ENCODE measurements at regions not wholly inside any gene's neighbourhood (a gene's known extent, or its start where the extent isn't known, plus 50 kb on each side); places are given as distances from the start of the nearest gene placed in this dataset.

GRCh38 chr20:57943950-57944349 lies 234.1 kb upstream of the PMEPA1 start:
- Histone ChIP-seq H3K36me3 (ENCODE audit: control insufficient read depth, insufficient read depth, low read length) (no peaks in the 10 kb centered on the region), H3K27me3 (replicated peaks; ENCODE audit: control insufficient read depth, insufficient read depth, low read length) (no peaks in the 10 kb centered on the region), H3K9me3 (peaks cover 6% of the 10 kb centered on the region; the same call in 1 of the 2 replicates), H3K4me1 (no peaks in the 10 kb centered on the region), H3K4me3 (ENCODE audit: low read depth, low read length) (no peak overlapping the region)
- Mint-ChIP-seq H3K9me3 (ENCODE audit: unreplicated experiment) (peaks cover 8% of the 10 kb centered on the region), H3K4me1 (ENCODE audit: low read depth, unreplicated experiment) (no peaks in the 10 kb centered on the region), H3K27ac (ENCODE audit: unreplicated experiment) (no peak overlapping the region), H3K36me3 (ENCODE audit: insufficient read depth, unreplicated experiment) (no peaks in the 10 kb centered on the region), H3K4me3 (ENCODE audit: unreplicated experiment) (no peak overlapping the region), H3K27me3 (ENCODE audit: insufficient read depth, unreplicated experiment) (peaks cover 4% of the 10 kb centered on the region)
- ChIA-PET CTCF (interaction anchor here (0.8 kb wide), 1 partner anchor 235 kb away, joined by 3 read pairs; no protein-coding TSS in a partner anchor), POLR2A (no interaction called here)
- intact Hi-C loops (cut with micrococcal nuclease; ENCODE audit: unreplicated experiment), result no loop called here
- no peak for DNase-seq
- TF ChIP-seq CTCF (IDR thresholded peaks at IDR 0.05; ENCODE audit: insufficient read depth in 1 of 2, low read depth in 1 of 2, low read length in 1 of 2, severe bottlenecking in 1 of 2, unreplicated experiment in 1 of 2), result no peak
- no TSS peak for BruUV-seq (replicated peaks)

- Mint-ChIP-seq H3K36me3 (ENCODE audit: insufficient read depth, unreplicated experiment) (no peaks in the 10 kb centered on the region), H3K4me1 (ENCODE audit: low read depth, unreplicated experiment) (no peaks in the 10 kb centered on the region)
- BruUV-seq (replicated peaks), result no TSS peak
Measured at GRCh38 chr20:57943291-57943690, 233.5 kb upstream of the PMEPA1 start.

GRCh38 chr20:57941604-57942381 lies 232.0 kb upstream of the PMEPA1 start:
- POLR2A ChIA-PET, result no interaction called here

More at GRCh38 chr20:57943291-57943690, 233.5 kb upstream of the PMEPA1 start:
- Histone ChIP-seq H3K4me1 (no peaks in the 10 kb centered on the region), H3K4me3 (ENCODE audit: low read depth, low read length) (no peak overlapping the region), H3K27me3 (replicated peaks; ENCODE audit: control insufficient read depth, insufficient read depth, low read length) (no peaks in the 10 kb centered on the region), H3K36me3 (ENCODE audit: control insufficient read depth, insufficient read depth, low read length) (no peaks in the 10 kb centered on the region), H3K9me3 (peaks cover 6% of the 10 kb centered on the region; the same call in 1 of the 2 replicates)
- no peak for TF ChIP-seq CTCF (IDR thresholded peaks at IDR 0.05; ENCODE audit: insufficient read depth in 1 of 2, low read depth in 1 of 2, low read length in 1 of 2, severe bottlenecking in 1 of 2, unreplicated experiment in 1 of 2)
- H3K4me3 Mint-ChIP-seq (ENCODE audit: unreplicated experiment), result no peak overlapping the region
- peaks cover 1% of the 10 kb centered on the region for H3K9me3 Mint-ChIP-seq (ENCODE audit: unreplicated experiment)
- intact Hi-C loops (cut with micrococcal nuclease; ENCODE audit: unreplicated experiment), result no loop called here
- POLR2A ChIA-PET, result no interaction called here
- no peak overlapping the region for H3K27ac Mint-ChIP-seq (ENCODE audit: unreplicated experiment)
- no peak for DNase-seq
- CTCF ChIA-PET, result no interaction called here
- H3K27me3 Mint-ChIP-seq (ENCODE audit: insufficient read depth, unreplicated experiment), result peaks cover 4% of the 10 kb centered on the region

More at GRCh38 chr20:57941604-57942381, 232.0 kb upstream of the PMEPA1 start:
- H3K36me3 ChIP-seq (ENCODE audit: control insufficient read depth, insufficient read depth, low read length), result no peaks in the 10 kb centered on the region
- CTCF ChIA-PET, result interaction anchor here (0.6 kb wide), 2 partner anchors 113 to 842 kb away, joined by 3 read pairs; no protein-coding TSS in a partner anchor
- no peak overlapping the region for H3K4me3 ChIP-seq (ENCODE audit: low read depth, low read length)
- Mint-ChIP-seq H3K36me3 (ENCODE audit: insufficient read depth, unreplicated experiment) (no peaks in the 10 kb centered on the region), H3K4me3 (ENCODE audit: unreplicated experiment) (no peak overlapping the region), H3K27me3 (ENCODE audit: insufficient read depth, unreplicated experiment) (peaks cover 12% of the 10 kb centered on the region), H3K27ac (ENCODE audit: unreplicated experiment) (no peak overlapping the region), H3K4me1 (ENCODE audit: low read depth, unreplicated experiment) (no peaks in the 10 kb centered on the region), H3K9me3 (ENCODE audit: unreplicated experiment) (no peaks in the 10 kb centered on the region)
- H3K4me1 ChIP-seq, result no peaks in the 10 kb centered on the region
- BruUV-seq (replicated peaks), result no TSS peak
- TF ChIP-seq CTCF (IDR thresholded peaks at IDR 0.05; ENCODE audit: insufficient read depth in 1 of 2, low read depth in 1 of 2, low read length in 1 of 2, severe bottlenecking in 1 of 2, unreplicated experiment in 1 of 2), result no peak
- intact Hi-C loops (cut with micrococcal nuclease; ENCODE audit: unreplicated experiment), result no loop called here
- no peaks in the 10 kb centered on the region for H3K27me3 ChIP-seq (replicated peaks; ENCODE audit: control insufficient read depth, insufficient read depth, low read length)
- no peak for DNase-seq
- H3K9me3 ChIP-seq, result no peaks in the 10 kb centered on the region; the same call in none of the 2 replicates
